Motor neuron (in vitro differentiated cells): ENCODE measurements at regions not wholly inside any gene's neighbourhood (a gene's known extent, or its start where the extent isn't known, plus 50 kb on each side); places are given as distances from the start of the nearest gene placed in this dataset.

Source experiments
- ATAC-seq, 8 experiments: fragments of 200-7000 bp; cut with Tn5 transposase; replicated peaks in 6 of 8; 2 replicates each; pipeline ENCODE4 v1.8.0; 2021; ENCODE audit warnings: mild to moderate bottlenecking in 8 of 8, moderate library complexity in 8 of 8
- H3K27ac ChIP-seq, 2 donors: fragments of 250-450 bp; sonication (Bioruptor Pico); 2 replicates each; pipeline ENCODE4 v1.9.0; 2021; ENCODE audit warnings: antibody characterized with exemption in 2 of 2, mild to moderate bottlenecking in 2 of 2, moderate library complexity in 1 of 2
- H3K4me1 ChIP-seq, 2 donors: fragments of 250-450 bp; sonication (Bioruptor Pico); replicated peaks in 1 of 2; 2 replicates each; pipeline ENCODE4 v1.6.1; 2021; ENCODE audit warnings: antibody characterized with exemption in 2 of 2, mild to moderate bottlenecking in 2 of 2, moderate library complexity in 1 of 2
- H3K4me3 ChIP-seq, 5 donors: fragments of 250-450 bp; sonication (Bioruptor Pico); 2 replicates each; pipeline ENCODE4 v1.9.0; 2021; ENCODE audit warnings: antibody characterized with exemption in 5 of 5, mild to moderate bottlenecking in 5 of 5, moderate library complexity in 4 of 5
- WGBS, 10 experiments: fragments of 450-650 bp; shearing (Covaris generic); methylation state at CpG; one replicate each; pipeline ENCODE4 v1.0.0; 2022; 5-methylcytosine and 5-hydroxymethylcytosine counted together
- in situ Hi-C, 9 experiments: fragments of 400-800 bp; cut with MboI; loops; one replicate each; pipeline ENCODE4 v1.15.0; 2021; ENCODE audit warnings: low sequenced_read_pairs in 9 of 9, low pct_unique_long_range_greater_than_20kb in 2 of 9; ENCODE audit not compliant: unreplicated experiment in 9 of 9

- H3K4me1 ChIP-seq: peaks cover 19 to 22% of the 10 kb centered on the region in 2 donors
- ATAC-seq: peak in 6 of 8 experiments; percentile 12 to 87 (median 52)
- in situ Hi-C loops: no loop called here
- H3K4me3 ChIP-seq: no peak overlapping the region
- H3K27ac ChIP-seq: no peak overlapping the region
- 0 to 100% (median 25%) methylated on average over 1 to 2 of the region's 4 CpGs; no CpG with 5 or more reads in 6 of the 10 experiments for WGBS, 10 experiments
Measured at GRCh38 chr13:52947921-52948373, 80.7 kb upstream of the OLFM4 start.

GRCh38 chr13:52945348-52945747, 83.3 kb upstream of the OLFM4 start:
- in situ Hi-C loops: no loop called here
- Histone ChIP-seq H3K4me1 (peaks cover 21% of the 10 kb centered on the region in 2 donors), H3K4me3 (no peak overlapping the region), H3K27ac (no peak overlapping the region)
- 14 to 100% (median 76%) methylated on average over 2 to 3 of the region's 3 CpGs; no CpG with 5 or more reads in 1 of the 10 experiments for WGBS, 10 experiments
- no peak for ATAC-seq

- Histone ChIP-seq H3K4me3 (no peak overlapping the region), H3K4me1 (peaks cover 17 to 18% of the 10 kb centered on the region in 2 donors), H3K27ac (no peak overlapping the region)
- no peak for ATAC-seq
- in situ Hi-C loops: no loop called here
Measured at GRCh38 chr13:52944697-52945096, 83.9 kb upstream of the OLFM4 start.

- peaks cover 19 to 32% of the 10 kb centered on the region in 2 donors for H3K4me1 ChIP-seq
- in situ Hi-C loops: no loop called here
- no peak overlapping the region for H3K4me3 ChIP-seq
- no peak overlapping the region for H3K27ac ChIP-seq
- ATAC-seq: no peak
- WGBS, 10 experiments: 0 to 100% (median 80%) methylated on average over 1 to 2 of the region's 3 CpGs; no CpG with 5 or more reads in 2 of the 10 experiments
Measured at GRCh38 chr13:52938065-52938464, 89.6 kb upstream of the PCDH8 start.

- no peak overlapping the region for H3K27ac ChIP-seq
- 0 to 100% (median 80%) methylated on average over 1 to 2 of the region's 2 CpGs; no CpG with 5 or more reads in 5 of the 10 experiments for WGBS, 10 experiments
- no peak for ATAC-seq
- in situ Hi-C loops: no loop called here
- H3K4me3 ChIP-seq: no peak overlapping the region
- H3K4me1 ChIP-seq: peaks cover 32 to 41% of the 10 kb centered on the region in 2 donors
Measured at GRCh38 chr13:52936806-52937205, 88.4 kb upstream of the PCDH8 start.

- peak overlapping the region; percentile 61 to 71 for H3K27ac ChIP-seq
- in situ Hi-C loops: no loop called here
- ATAC-seq: peak in 5 of 8 experiments; percentile 54 to 69 (median 64)
- no peak overlapping the region for H3K4me3 ChIP-seq
- 0 to 50% (median 25%) methylated on average over 1 to 7 of the region's 7 CpGs; no CpG with 5 or more reads in 1 of the 10 experiments for WGBS, 10 experiments
- peaks cover 46 to 61% of the 10 kb centered on the region in 2 donors for H3K4me1 ChIP-seq
Measured at GRCh38 chr13:52934258-52934657, 85.8 kb upstream of the PCDH8 start.

GRCh38 chr13:52933547-52934210, 85.2 kb upstream of the PCDH8 start:
- peak in 5 of 8 experiments; percentile 32 to 75 (median 72) for ATAC-seq
- peak overlapping the region; percentile 61 to 71 for H3K27ac ChIP-seq
- in situ Hi-C loops: no loop called here
- WGBS, 10 experiments: 0 to 84% (median 13%) methylated on average over 1 to 11 of the region's 25 CpGs; no CpG with 5 or more reads in 1 of the 10 experiments
- peaks cover 46 to 61% of the 10 kb centered on the region in 2 donors for H3K4me1 ChIP-seq
- H3K4me3 ChIP-seq: peak overlapping the region in 1 of 5 donors; percentile 3

- peak in 5 of 8 experiments; percentile 20 to 63 (median 22) for ATAC-seq
- H3K27ac ChIP-seq: peak overlapping the region; percentile 65 to 71
- H3K4me1 ChIP-seq: peaks cover 46 to 61% of the 10 kb centered on the region in 2 donors
- peak overlapping the region in 1 of 5 donors; percentile 3 for H3K4me3 ChIP-seq
- 0 to 34% (median 7%) methylated on average over 1 to 7 of the region's 7 CpGs; no CpG with 5 or more reads in 4 of the 10 experiments for WGBS, 10 experiments
- in situ Hi-C loops: no loop called here
Measured at GRCh38 chr13:52933099-52933498, 84.7 kb upstream of the PCDH8 start.

- in situ Hi-C loops: no loop called here
- Histone ChIP-seq H3K27ac (peak overlapping the region; percentile 47 to 65), H3K4me3 (no peak overlapping the region), H3K4me1 (peaks cover 46 to 61% of the 10 kb centered on the region in 2 donors)
- ATAC-seq: peak in 2 of 8 experiments; percentile 3
- WGBS, 10 experiments: 0 to 100% (median 10%) methylated on average over 1 to 4 of the region's 6 CpGs; no CpG with 5 or more reads in 5 of the 10 experiments
Measured at GRCh38 chr13:52932649-52933048, 84.2 kb upstream of the PCDH8 start.

- in situ Hi-C loops: no loop called here
- peak; percentile 34 to 76 (median 48) for ATAC-seq
- peak overlapping the region; percentile 47 to 65 for H3K27ac ChIP-seq
- no peak overlapping the region for H3K4me3 ChIP-seq
- H3K4me1 ChIP-seq: peaks cover 46 to 61% of the 10 kb centered on the region in 2 donors
- WGBS, 10 experiments: 0 to 8% (median 0%) methylated on average over 1 to 3 of the region's 4 CpGs; no CpG with 5 or more reads in 3 of the 10 experiments
Measured at GRCh38 chr13:52931539-52932431, 83.3 kb upstream of the PCDH8 start.

GRCh38 chr13:52931131-52931530, 82.7 kb upstream of the PCDH8 start:
- no peak overlapping the region for H3K4me3 ChIP-seq
- H3K27ac ChIP-seq: peak overlapping the region in 1 of 2 donors; percentile 56
- 0 to 50% (median 11%) methylated on average over 2 to 5 of the region's 5 CpGs; no CpG with 5 or more reads in 1 of the 10 experiments for WGBS, 10 experiments
- peaks cover 47 to 63% of the 10 kb centered on the region in 2 donors for H3K4me1 ChIP-seq
- in situ Hi-C loops: no loop called here
- ATAC-seq: peak in 7 of 8 experiments; percentile 2 to 46 (median 15)

GRCh38 chr13:52929846-52930245, 81.4 kb upstream of the PCDH8 start:
- 0 to 100% methylated on average over 1 of the region's 2 CpGs; no CpG with 5 or more reads in 8 of the 10 experiments for WGBS, 10 experiments
- in situ Hi-C loops: no loop called here
- peaks cover 58 to 60% of the 10 kb centered on the region in 2 donors for H3K4me1 ChIP-seq
- ATAC-seq: no peak
- H3K4me3 ChIP-seq: no peak overlapping the region
- H3K27ac ChIP-seq: no peak overlapping the region

- H3K4me1 ChIP-seq: peaks cover 38 to 39% of the 10 kb centered on the region in 2 donors
- no peak overlapping the region for H3K27ac ChIP-seq
- no peak for ATAC-seq
- in situ Hi-C loops: no loop called here
- no peak overlapping the region for H3K4me3 ChIP-seq
- WGBS, 10 experiments: 5 to 100% (median 84%) methylated on average over 1 to 2 of the region's 2 CpGs; no CpG with 5 or more reads in 2 of the 10 experiments
Measured at GRCh38 chr13:52926971-52927370, 78.5 kb upstream of the PCDH8 start.
